ENCODE measurements at regions not wholly inside any gene's neighbourhood (a gene's known extent, or its start where the extent isn't known, plus 50 kb on each side); places are given as distances from the start of the nearest gene placed in this dataset.

DNA sequence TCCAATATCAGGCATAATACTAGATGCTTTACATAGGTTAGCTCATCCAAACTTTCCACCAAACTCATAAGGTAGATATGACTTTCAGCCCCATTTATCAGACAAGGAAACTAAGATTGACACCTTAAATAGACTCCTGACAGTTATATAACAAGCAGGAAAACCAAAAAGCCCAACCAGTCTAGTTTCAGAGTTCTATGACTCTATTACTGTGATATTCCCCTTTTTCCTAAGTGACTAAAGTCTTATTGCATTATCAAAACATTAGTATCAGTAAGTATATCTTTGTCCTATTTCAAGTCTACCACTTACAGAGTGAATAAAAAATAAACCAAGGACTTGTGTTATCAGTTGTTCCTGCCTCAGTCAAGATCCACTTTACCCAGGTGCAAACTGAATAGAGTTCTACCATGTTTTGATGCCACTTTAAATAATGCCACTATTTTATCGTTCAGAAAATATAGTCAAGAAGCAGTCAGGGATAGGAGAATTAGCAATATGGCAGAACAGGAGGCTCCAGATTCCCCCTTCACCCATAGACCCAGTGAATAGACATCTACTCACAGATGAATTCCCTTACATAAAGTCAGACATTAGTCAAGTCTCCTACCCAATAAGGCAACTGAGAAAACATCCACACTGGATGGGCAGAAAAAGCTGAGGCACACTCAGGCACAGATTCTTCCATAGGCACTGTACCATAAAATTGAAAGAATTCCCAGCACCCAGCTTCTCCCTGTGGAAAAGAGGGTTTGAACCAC is 74.1 kb downstream of the CRPPA start:
- Histone ChIP-seq H3K4me2 (ENCODE audit: insufficient read depth, low read length) (no peak overlapping the region), H3K79me2 (ENCODE audit: insufficient read depth, low read length) (no peaks in the 10 kb centered on the region), H3K9ac (ENCODE audit: low read depth, low read length) (no peak overlapping the region), H3K36me3 (ENCODE audit: insufficient read depth, low read length) (no peaks in the 10 kb centered on the region), H2AFZ (ENCODE audit: low read depth, low read length) (no peak overlapping the region), H4K20me1 (ENCODE audit: insufficient read depth, low read length) (no peaks in the 10 kb centered on the region), H3K27ac (ENCODE audit: low read length) (no peak overlapping the region), H3K9me3 (ENCODE audit: insufficient read depth, low read length, severe bottlenecking) (peaks cover 2% of the 10 kb centered on the region), H3K27me3 (ENCODE audit: insufficient read depth, low read length, poor library complexity) (no peaks in the 10 kb centered on the region), H3K4me1 (ENCODE audit: insufficient read depth, low read length) (no peaks in the 10 kb centered on the region), H3K4me3 (ENCODE audit: low read depth in 1 of 2, low read length in 2 of 2) (no peak overlapping the region)
- DNase-seq = no peak
- no peak for TF ChIP-seq EZH2 (IDR thresholded peaks at IDR 0.05; ENCODE audit: borderline replicate concordance, low read depth, low read length, severe bottlenecking)
- TF ChIP-seq CTCF (IDR thresholded peaks at IDR 0.05; ENCODE audit: borderline replicate concordance, extremely low read depth, low read length, poor library complexity, severe bottlenecking) = no peak
- ATAC-seq (ENCODE audit: insufficient read depth, low read depth) = no peak

- Histone ChIP-seq H3K4me1 (ENCODE audit: insufficient read depth, low read length) (no peaks in the 10 kb centered on the region), H4K20me1 (ENCODE audit: insufficient read depth, low read length) (no peaks in the 10 kb centered on the region), H3K36me3 (ENCODE audit: insufficient read depth, low read length) (no peaks in the 10 kb centered on the region), H3K79me2 (ENCODE audit: insufficient read depth, low read length) (no peaks in the 10 kb centered on the region), H2AFZ (ENCODE audit: low read depth, low read length) (no peak overlapping the region), H3K9me3 (ENCODE audit: insufficient read depth, low read length, severe bottlenecking) (peaks cover 2% of the 10 kb centered on the region), H3K4me3 (ENCODE audit: low read depth in 1 of 2, low read length in 2 of 2) (no peak overlapping the region), H3K27me3 (ENCODE audit: insufficient read depth, low read length, poor library complexity) (no peaks in the 10 kb centered on the region), H3K9ac (ENCODE audit: low read depth, low read length) (no peak overlapping the region), H3K27ac (ENCODE audit: low read length) (no peak overlapping the region), H3K4me2 (ENCODE audit: insufficient read depth, low read length) (no peak overlapping the region)
- TF ChIP-seq EZH2 (IDR thresholded peaks at IDR 0.05; ENCODE audit: borderline replicate concordance, low read depth, low read length, severe bottlenecking) (no peak), CTCF (IDR thresholded peaks at IDR 0.05; ENCODE audit: borderline replicate concordance, extremely low read depth, low read length, poor library complexity, severe bottlenecking) (no peak)
- no peak for DNase-seq
- ATAC-seq (ENCODE audit: insufficient read depth, low read depth) = no peak
Measured at GRCh38 chr7:16345979-16346958, 75.1 kb downstream of the CRPPA start.

- no peak for DNase-seq
- Histone ChIP-seq H3K27ac (ENCODE audit: low read length) (no peak overlapping the region), H3K4me3 (ENCODE audit: low read depth in 1 of 2, low read length in 2 of 2) (no peak overlapping the region), H4K20me1 (ENCODE audit: insufficient read depth, low read length) (no peaks in the 10 kb centered on the region), H3K4me1 (ENCODE audit: insufficient read depth, low read length) (no peaks in the 10 kb centered on the region), H3K36me3 (ENCODE audit: insufficient read depth, low read length) (no peaks in the 10 kb centered on the region), H2AFZ (ENCODE audit: low read depth, low read length) (no peak overlapping the region), H3K79me2 (ENCODE audit: insufficient read depth, low read length) (no peaks in the 10 kb centered on the region), H3K27me3 (ENCODE audit: insufficient read depth, low read length, poor library complexity) (no peaks in the 10 kb centered on the region), H3K4me2 (ENCODE audit: insufficient read depth, low read length) (no peak overlapping the region), H3K9me3 (ENCODE audit: insufficient read depth, low read length, severe bottlenecking) (no peaks in the 10 kb centered on the region), H3K9ac (ENCODE audit: low read depth, low read length) (no peak overlapping the region)
- TF ChIP-seq CTCF (IDR thresholded peaks at IDR 0.05; ENCODE audit: borderline replicate concordance, extremely low read depth, low read length, poor library complexity, severe bottlenecking) = no peak
- no peak for TF ChIP-seq EZH2 (IDR thresholded peaks at IDR 0.05; ENCODE audit: borderline replicate concordance, low read depth, low read length, severe bottlenecking)
- ATAC-seq (ENCODE audit: insufficient read depth, low read depth) = no peak
Measured at GRCh38 chr7:16344927-16345326, 76.4 kb downstream of the CRPPA start.
